ENCODE measurements at regions not wholly inside any gene's neighbourhood (a gene's known extent, or its start where the extent isn't known, plus 50 kb on each side); places are given as distances from the start of the nearest gene placed in this dataset.

GRCh38 chr2:145067549-145068030 lies 547.7 kb upstream of the ZEB2 start:
- DNase-seq (ENCODE audit: low read depth in 2 of 2): no peak

- no peak for DNase-seq (ENCODE audit: low read depth in 2 of 2)
Measured at GRCh38 chr2:145066856-145067548, 547.1 kb upstream of the ZEB2 start.

GRCh38 chr2:145066151-145066661 lies 546.3 kb upstream of the ZEB2 start:
- DNase-seq (ENCODE audit: low read depth in 2 of 2): no peak

GRCh38 chr2:145065342-145065741 lies 545.4 kb upstream of the ZEB2 start:
- no peak for DNase-seq (ENCODE audit: low read depth in 2 of 2)

GRCh38 chr2:145064511-145064910 lies 544.6 kb upstream of the ZEB2 start:
- DNase-seq (ENCODE audit: low read depth in 2 of 2): no peak

GRCh38 chr2:145060876-145061275 lies 541.0 kb upstream of the ZEB2 start:
- DNase-seq (ENCODE audit: low read depth in 2 of 2): no peak

- no peak for DNase-seq (ENCODE audit: low read depth in 2 of 2)
Measured at GRCh38 chr2:145059914-145060313, 540.0 kb upstream of the ZEB2 start.

GRCh38 chr2:145059343-145059742 lies 539.4 kb upstream of the ZEB2 start:
- DNase-seq (ENCODE audit: low read depth in 2 of 2): no peak

GRCh38 chr2:145058457-145058856 lies 538.5 kb upstream of the ZEB2 start:
- DNase-seq (ENCODE audit: low read depth in 2 of 2): no peak

- DNase-seq (ENCODE audit: low read depth in 2 of 2): no peak
Measured at GRCh38 chr2:145055651-145056050, 535.7 kb upstream of the ZEB2 start.

- DNase-seq (ENCODE audit: low read depth in 2 of 2): no peak
Measured at GRCh38 chr2:145050134-145050533, 530.2 kb upstream of the ZEB2 start.

- no peak for DNase-seq (ENCODE audit: low read depth in 2 of 2)
Measured at GRCh38 chr2:145049475-145049874, 529.6 kb upstream of the ZEB2 start.

- DNase-seq (ENCODE audit: low read depth in 2 of 2): no peak
Measured at GRCh38 chr2:145047554-145047953, 527.6 kb upstream of the ZEB2 start.

GRCh38 chr2:145044491-145044890 lies 524.6 kb upstream of the ZEB2 start:
- no peak for DNase-seq (ENCODE audit: low read depth in 2 of 2)

- DNase-seq (ENCODE audit: low read depth in 2 of 2): no peak
Measured at GRCh38 chr2:145043399-145043834, 523.5 kb upstream of the ZEB2 start.

GRCh38 chr2:145041706-145042105 lies 521.8 kb upstream of the ZEB2 start:
- DNase-seq (ENCODE audit: low read depth in 2 of 2): no peak

GRCh38 chr2:145040433-145040832 lies 520.5 kb upstream of the ZEB2 start:
- no peak for DNase-seq (ENCODE audit: low read depth in 2 of 2)

GRCh38 chr2:145038041-145038525 lies 518.2 kb upstream of the ZEB2 start:
- no peak for DNase-seq (ENCODE audit: low read depth in 2 of 2)

GRCh38 chr2:145036421-145037011 lies 516.6 kb upstream of the ZEB2 start:
- DNase-seq (ENCODE audit: low read depth in 2 of 2): no peak

- DNase-seq (ENCODE audit: low read depth in 2 of 2): no peak
Measured at GRCh38 chr2:145034511-145034910, 514.6 kb upstream of the ZEB2 start.

- no peak for DNase-seq (ENCODE audit: low read depth in 2 of 2)
Measured at GRCh38 chr2:145033438-145033837, 513.5 kb upstream of the ZEB2 start.

- DNase-seq (ENCODE audit: low read depth in 2 of 2): no peak
Measured at GRCh38 chr2:145032791-145033190, 512.9 kb upstream of the ZEB2 start.

GRCh38 chr2:145029873-145030272 lies 510.0 kb upstream of the ZEB2 start:
- no peak for DNase-seq (ENCODE audit: low read depth in 2 of 2)
